AG09309 (cell line): ENCODE measurements at regions not wholly inside any gene's neighbourhood (a gene's known extent, or its start where the extent isn't known, plus 50 kb on each side); places are given as distances from the start of the nearest gene placed in this dataset.

Source experiments
- DNase-seq: peaks from one replicate; pipeline ENCODE4 v3.0.0-alpha.2; 2010; ENCODE audit warnings: low read depth
- H3K4me3 ChIP-seq: 2 replicates; pipeline ENCODE4 v1.5.1; 2011; ENCODE audit warnings: mild to moderate bottlenecking, low read depth, low read length, moderate library complexity; ENCODE audit not compliant: control insufficient read depth
- CTCF ChIP-seq: IDR thresholded peaks from 2 replicates; pipeline ENCODE4 v1.5.1; 2011; ENCODE audit warnings: mild to moderate bottlenecking, low read depth, low read length, inconsistent platforms; ENCODE audit not compliant: insufficient read depth, control insufficient read depth; ENCODE audit errors: missing control alignments

- TF ChIP-seq CTCF: no peak
- no peak for DNase-seq
- H3K4me3 ChIP-seq: no peak overlapping the region
Observed at GRCh38 chr5:82399111-82399510, 121.0 kb upstream of the RPS23 start.

GRCh38 chr5:82397741-82398320 lies 119.7 kb upstream of the RPS23 start:
- DNase-seq: no peak
- TF ChIP-seq CTCF: no peak
- no peak overlapping the region for H3K4me3 ChIP-seq

- TF ChIP-seq CTCF: no peak
- H3K4me3 ChIP-seq: no peak overlapping the region
- peak; percentile 99 for DNase-seq
Observed at GRCh38 chr5:82396871-82397514, 118.8 kb upstream of the RPS23 start.

- no peak for DNase-seq
- TF ChIP-seq CTCF: no peak
- no peak overlapping the region for H3K4me3 ChIP-seq
Observed at GRCh38 chr5:82396396-82396795, 118.2 kb upstream of the RPS23 start.

GRCh38 chr5:82393951-82394350 lies 115.8 kb upstream of the RPS23 start:
- H3K4me3 ChIP-seq: no peak overlapping the region
- TF ChIP-seq CTCF: no peak
- no peak for DNase-seq

GRCh38 chr5:82390088-82390487 lies 111.9 kb upstream of the RPS23 start:
- no peak overlapping the region for H3K4me3 ChIP-seq
- TF ChIP-seq CTCF: no peak
- no peak for DNase-seq
